BLaER1 treated with 17β-estradiol and CSF1 and Interleukin-3, amounts not matched to agents 10 nM and 100 nM (cell line): ENCODE measurements at regions not wholly inside any gene's neighbourhood (a gene's known extent, or its start where the extent isn't known, plus 50 kb on each side); places are given as distances from the start of the nearest gene placed in this dataset.
A peak's percentile ranks its signal among the peaks of the same experiment; 100 is the strongest.

Source experiments
- H3K27ac ChIP-seq, 11 experiments: shearing (Covaris generic); formaldehyde crosslinking; 2 replicates each; pipeline ENCODE4 v1.8.1; 2022
- H3K27me3 ChIP-seq, 11 experiments: shearing (Covaris generic); formaldehyde crosslinking; 2 replicates each; pipeline ENCODE4 v1.8.1; 2022
- H3K36me3 ChIP-seq, 11 experiments: shearing (Covaris generic); formaldehyde crosslinking; 2 replicates each; pipeline ENCODE4 v1.8.1; 2022
- H3K4me1 ChIP-seq, 10 experiments: shearing (Covaris generic); formaldehyde crosslinking; 2 replicates each; pipeline ENCODE4 v1.8.1; 2022
- H3K4me2 ChIP-seq, 11 experiments: shearing (Covaris generic); formaldehyde crosslinking; 2 replicates each; pipeline ENCODE4 v1.8.1; 2022
- H3K4me3 ChIP-seq, 10 experiments: shearing (Covaris generic); formaldehyde crosslinking; 2 replicates each; pipeline ENCODE4 v1.8.1; 2022
- H3K9ac ChIP-seq, 11 experiments: shearing (Covaris generic); formaldehyde crosslinking; 2 replicates each; pipeline ENCODE4 v1.8.1; 2022
- H3K9me3 ChIP-seq, 11 experiments: shearing (Covaris generic); formaldehyde crosslinking; replicated peaks in 1 of 11; 2 replicates each; pipeline ENCODE4 v1.8.1; 2022
- H4K20me1 ChIP-seq, 11 experiments: shearing (Covaris generic); formaldehyde crosslinking; 2 replicates each; pipeline ENCODE4 v1.8.1; 2022
- Cebpa-rat ChIP-seq, 11 experiments: shearing (Covaris generic); IDR thresholded peaks; 2 replicates each; pipeline ENCODE4 v1.8.1; 2022

GRCh38 chr20:57941604-57942381, 232.0 kb upstream of the PMEPA1 start:
- Histone ChIP-seq H3K36me3 (no peaks in the 10 kb centered on the region), H3K4me2 (no peak overlapping the region), H3K27me3 (no peaks in the 10 kb centered on the region), H3K9ac (no peak overlapping the region), H3K9me3 (peaks cover 0 to 4% (median 0%) of the 10 kb centered on the region in 11 experiments; a peak in 2 of 22 replicates), H3K4me3 (no peak overlapping the region), H3K27ac (no peak overlapping the region), H4K20me1 (peaks cover 0 to 14% (median 0%) of the 10 kb centered on the region in 11 experiments; a peak in 1 of 22 replicates), H3K4me1 (peaks cover 12 to 23% (median 16%) of the 10 kb centered on the region in 10 experiments; a peak in 19 of 20 replicates)
- TF ChIP-seq Cebpa-rat (IDR thresholded peaks at IDR 0.05) = no peak; a peak in 1 of 22 replicates

DNA sequence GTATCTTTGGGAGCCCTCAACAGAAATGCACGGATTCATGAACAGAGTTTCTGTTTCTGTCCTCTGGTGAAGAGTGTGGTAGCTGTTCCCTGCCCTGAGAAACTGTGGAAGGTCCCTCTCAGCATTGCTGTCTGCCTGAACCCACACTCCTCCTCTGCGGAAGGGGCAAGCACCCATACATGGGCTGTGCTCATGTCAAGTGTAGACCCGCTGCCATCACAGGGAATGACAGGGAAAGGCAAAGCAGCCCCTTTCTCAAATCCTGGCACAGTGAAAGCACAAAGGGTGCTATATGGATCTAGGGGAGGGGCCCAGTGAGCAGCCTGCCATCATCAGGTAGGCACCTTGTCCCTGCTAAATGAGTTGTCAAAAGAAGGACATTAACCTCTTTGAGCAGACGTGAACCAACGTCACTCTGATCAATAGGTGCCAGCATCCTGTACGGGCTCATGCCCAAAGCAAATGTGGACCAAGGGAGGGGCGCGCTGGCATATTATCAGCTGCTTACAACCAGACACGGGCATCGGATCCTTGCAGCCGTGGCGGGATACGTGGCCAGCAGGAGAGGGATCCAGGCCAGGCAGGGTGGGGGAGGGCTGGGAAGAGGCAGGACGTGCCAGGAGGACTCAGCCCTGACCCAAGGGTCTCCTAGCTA, 231.2 kb upstream of the PMEPA1 start:
- no peak overlapping the region for H3K27ac ChIP-seq
- no peak overlapping the region for H3K4me3 ChIP-seq
- H3K4me1 ChIP-seq = peaks cover 12 to 23% (median 16%) of the 10 kb centered on the region in 10 experiments; a peak in 19 of 20 replicates
- TF ChIP-seq Cebpa-rat (IDR thresholded peaks at IDR 0.05) = no peak
- H3K36me3 ChIP-seq = no peaks in the 10 kb centered on the region
- peaks cover 0 to 14% (median 0%) of the 10 kb centered on the region in 11 experiments; a peak in 1 of 22 replicates for H4K20me1 ChIP-seq
- H3K4me2 ChIP-seq = peak overlapping the region; percentile 24 to 64 (median 41); a peak in 20 of 22 replicates
- no peak overlapping the region for H3K9ac ChIP-seq
- H3K9me3 ChIP-seq = peaks cover 0 to 5% (median 0%) of the 10 kb centered on the region in 11 experiments; a peak in 2 of 22 replicates
- no peaks in the 10 kb centered on the region for H3K27me3 ChIP-seq

DNA sequence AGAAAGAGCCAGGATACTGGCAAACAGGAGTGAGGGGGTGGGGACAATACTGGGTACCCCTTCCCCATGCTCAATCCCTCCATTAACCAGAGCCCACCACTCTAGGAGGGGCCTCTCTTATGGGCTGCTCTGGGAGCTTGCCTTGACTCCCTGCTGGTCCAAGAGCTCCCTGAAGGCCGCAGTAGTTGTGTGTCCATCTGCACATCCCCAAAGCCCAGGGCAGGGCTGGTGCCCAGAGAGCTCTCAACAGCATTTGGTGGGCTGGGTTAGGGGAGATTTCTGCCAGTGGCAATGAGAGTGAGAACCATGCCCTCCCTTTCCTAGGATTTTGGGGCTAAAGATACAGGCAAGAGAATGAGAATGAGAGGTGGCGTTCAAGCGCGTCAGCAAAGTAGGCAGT, 230.6 kb upstream of the PMEPA1 start:
- TF ChIP-seq Cebpa-rat (IDR thresholded peaks at IDR 0.05) = no peak
- Histone ChIP-seq H3K4me1 (peaks cover 12 to 29% (median 21%) of the 10 kb centered on the region in 10 experiments; a peak in 19 of 20 replicates), H3K9me3 (peaks cover 0 to 5% (median 0%) of the 10 kb centered on the region in 11 experiments; a peak in 2 of 22 replicates), H3K4me3 (no peak overlapping the region), H3K27ac (no peak overlapping the region), H3K9ac (no peak overlapping the region), H3K27me3 (no peaks in the 10 kb centered on the region), H4K20me1 (peaks cover 0 to 14% (median 0%) of the 10 kb centered on the region in 11 experiments; a peak in 1 of 22 replicates), H3K4me2 (peak overlapping the region; percentile 24 to 64 (median 41); a peak in 20 of 22 replicates), H3K36me3 (no peaks in the 10 kb centered on the region)

DNA sequence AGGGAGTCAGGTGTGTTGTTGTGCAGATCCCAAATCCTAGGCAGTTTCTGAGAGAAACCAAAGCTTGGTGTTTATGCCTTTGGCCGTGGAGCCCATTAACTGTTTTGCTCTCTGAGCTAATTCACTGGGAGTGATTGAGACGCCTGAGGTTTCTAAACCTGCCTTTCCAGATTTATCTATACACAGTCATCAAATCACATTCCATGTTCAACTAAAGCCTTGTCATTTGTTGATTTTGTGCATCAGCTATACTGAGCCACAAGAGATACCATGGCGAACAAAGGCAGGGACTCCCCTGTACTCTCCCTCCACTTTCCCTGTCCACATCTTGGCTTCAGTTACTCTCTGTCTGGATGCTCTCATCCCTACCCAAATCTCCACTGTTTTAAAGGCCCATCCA, 229.7 kb upstream of the PMEPA1 start:
- no peaks in the 10 kb centered on the region for H3K27me3 ChIP-seq
- H3K27ac ChIP-seq = no peak overlapping the region
- H3K4me3 ChIP-seq = no peak overlapping the region
- peaks cover 0 to 5% (median 0%) of the 10 kb centered on the region in 11 experiments; a peak in 2 of 22 replicates for H3K9me3 ChIP-seq
- H4K20me1 ChIP-seq = peaks cover 0 to 15% (median 0%) of the 10 kb centered on the region in 11 experiments; a peak in 1 of 22 replicates
- no peak overlapping the region for H3K4me2 ChIP-seq
- H3K9ac ChIP-seq = no peak overlapping the region
- no peak for TF ChIP-seq Cebpa-rat (IDR thresholded peaks at IDR 0.05)
- H3K4me1 ChIP-seq = peaks cover 15 to 38% (median 30%) of the 10 kb centered on the region in 10 experiments
- H3K36me3 ChIP-seq = no peaks in the 10 kb centered on the region

DNA sequence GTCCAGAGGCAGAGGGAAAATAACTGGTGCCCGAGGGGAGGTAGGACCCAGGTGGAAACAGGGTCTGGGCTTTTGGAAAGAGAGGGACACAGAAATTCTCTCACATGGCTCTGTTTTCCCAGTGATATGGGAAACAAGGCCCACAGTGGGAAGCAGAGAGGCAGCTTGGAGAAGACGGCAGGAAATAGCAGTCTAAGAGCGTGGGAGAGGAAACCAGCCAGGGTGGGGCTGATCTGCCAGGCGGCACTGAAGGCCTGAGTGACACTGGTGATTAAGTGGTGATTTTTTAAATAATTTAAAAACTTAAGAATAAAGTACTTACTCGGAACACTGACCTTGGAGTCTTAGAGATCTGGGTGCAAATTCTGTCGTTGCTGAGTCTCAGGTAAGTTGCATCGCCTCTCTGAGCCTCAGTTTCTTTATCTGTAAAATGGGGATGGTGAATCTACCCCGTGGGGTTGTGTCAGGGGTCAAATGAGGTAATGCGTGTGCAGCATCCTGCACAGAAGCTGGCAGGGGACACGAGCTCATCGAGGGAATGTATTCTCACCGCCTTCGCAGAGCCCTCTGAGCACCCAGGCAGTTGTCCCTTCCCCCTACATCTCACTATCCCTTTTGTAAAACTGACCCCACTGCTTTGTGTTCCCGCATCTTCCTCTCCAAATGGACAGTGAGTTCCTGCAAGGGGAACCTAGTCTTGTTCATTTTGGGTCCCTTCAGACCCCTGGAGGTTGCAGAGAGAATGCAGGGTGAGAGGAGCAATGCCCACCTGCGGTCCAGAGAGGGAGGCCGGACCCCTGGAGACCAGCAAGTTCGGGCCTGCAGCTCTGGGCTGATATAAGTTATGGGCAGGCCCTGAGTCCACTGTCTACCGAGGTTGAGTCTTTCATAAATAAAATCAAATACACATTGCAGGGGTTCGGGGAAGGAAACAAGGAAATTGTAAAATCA, 228.6 kb upstream of the PMEPA1 start:
- peaks cover 23 to 48% (median 41%) of the 10 kb centered on the region in 10 experiments for H3K4me1 ChIP-seq
- no peak overlapping the region for H3K27ac ChIP-seq
- TF ChIP-seq Cebpa-rat (IDR thresholded peaks at IDR 0.05) = no peak

GRCh38 chr20:57936636-57937385, 227.0 kb upstream of the PMEPA1 start:
- Histone ChIP-seq H3K9me3 (0 out of 22 replicates have a peak, but pooled peaks cover 0 to 5% (median 0%) of the 10 kb centered on the region in 11 experiments), H4K20me1 (peaks cover 0 to 32% (median 0%) of the 10 kb centered on the region in 11 experiments; a peak in 4 of 22 replicates), H3K4me1 (peaks cover 32 to 64% (median 57%) of the 10 kb centered on the region in 10 experiments), H3K27me3 (peaks cover 0 to 14% (median 0%) of the 10 kb centered on the region in 11 experiments; a peak in 6 of 22 replicates), H3K36me3 (no peaks in the 10 kb centered on the region), H3K4me3 (no peak overlapping the region), H3K4me2 (no peak overlapping the region), H3K9ac (no peak overlapping the region), H3K27ac (no peak overlapping the region)
- no peak for TF ChIP-seq Cebpa-rat (IDR thresholded peaks at IDR 0.05)

More for the DNA sequence above, 228.6 kb upstream of the PMEPA1 start:
- H3K4me3 ChIP-seq = no peak overlapping the region
- H3K9me3 ChIP-seq = peaks cover 0 to 5% (median 0%) of the 10 kb centered on the region in 11 experiments; a peak in 2 of 22 replicates
- H3K9ac ChIP-seq = no peak overlapping the region
- H4K20me1 ChIP-seq = peaks cover 0 to 23% (median 0%) of the 10 kb centered on the region in 11 experiments; a peak in 2 of 22 replicates
- H3K27me3 ChIP-seq = no peaks in the 10 kb centered on the region
- peak overlapping the region in 8 of 11 experiments; percentile 6 to 37 (median 14); a peak in 8 of 22 replicates for H3K4me2 ChIP-seq
- H3K36me3 ChIP-seq = no peaks in the 10 kb centered on the region

DNA sequence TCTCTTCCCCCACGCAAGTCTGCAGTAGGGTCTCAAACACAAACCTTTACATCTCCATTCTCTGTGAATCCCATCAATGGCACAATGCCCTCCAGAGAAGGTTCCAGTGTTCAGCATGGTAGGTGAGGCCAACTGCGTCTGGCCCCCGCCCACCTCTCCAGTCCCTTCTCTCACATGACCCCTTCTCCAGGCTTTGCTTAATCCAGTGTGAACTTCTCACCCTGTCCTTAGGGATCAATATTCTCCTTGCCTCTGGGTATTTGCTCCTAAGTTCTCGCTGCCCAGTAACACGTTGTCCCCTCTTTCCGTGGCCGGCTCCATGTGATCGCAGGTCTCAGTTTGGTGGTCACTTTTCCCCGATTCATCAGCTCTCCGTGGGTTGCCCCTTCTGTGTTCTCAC, 225.1 kb upstream of the PMEPA1 start:
- H3K9ac ChIP-seq = no peak overlapping the region
- no peaks in the 10 kb centered on the region for H3K36me3 ChIP-seq
- no peak overlapping the region; a peak in 1 of 20 replicates for H3K4me3 ChIP-seq
- peaks cover 27 to 69% (median 63%) of the 10 kb centered on the region in 10 experiments for H3K4me1 ChIP-seq
- H3K9me3 ChIP-seq = peaks cover 0 to 5% (median 0%) of the 10 kb centered on the region in 11 experiments; a peak in 1 of 22 replicates
- H4K20me1 ChIP-seq = peaks cover 0 to 18% (median 0%) of the 10 kb centered on the region in 11 experiments; a peak in 3 of 22 replicates
- H3K4me2 ChIP-seq = peak overlapping the region in 10 of 11 experiments; percentile 42 to 98 (median 91); a peak in 19 of 22 replicates
- H3K27me3 ChIP-seq = peaks cover 0 to 20% (median 0%) of the 10 kb centered on the region in 11 experiments; a peak in 7 of 22 replicates
- TF ChIP-seq Cebpa-rat (IDR thresholded peaks at IDR 0.05) = no peak
- no peak overlapping the region for H3K27ac ChIP-seq
